Pulmonary artery endothelial cell (primary cell): ENCODE measurements at regions not wholly inside any gene's neighbourhood (a gene's known extent, or its start where the extent isn't known, plus 50 kb on each side); places are given as distances from the start of the nearest gene placed in this dataset.
A peak's percentile ranks its signal among the peaks of the same experiment; 100 is the strongest.
"Not testable (repeated sequence)": the region's sequence is repeated elsewhere in the genome, so short reads cannot be mapped to it uniquely, and the experiment has no call there.

Experiments
- DNase-seq: peaks from one replicate; pipeline ENCODE4 v3.0.0-alpha.2; 2011; ENCODE audit warnings: low read depth, low spot score

GRCh38 chr15:58357529-58358476 is 74.0 kb upstream of the LIPC start:
- DNase-seq: no peak

- DNase-seq: no peak
Measured at GRCh38 chr15:58360421-58361090, 71.2 kb upstream of the LIPC start.

- DNase-seq: no peak
Measured at GRCh38 chr15:58361273-58361759, 70.5 kb upstream of the LIPC start.

- no peak for DNase-seq
Measured at GRCh38 chr15:58362262-58362922, 69.4 kb upstream of the LIPC start.

- DNase-seq: not testable (repeated sequence)
Measured at GRCh38 chr15:58363118-58363517, 68.7 kb upstream of the LIPC start.

GRCh38 chr15:58363673-58364072 is 68.1 kb upstream of the LIPC start:
- not testable (repeated sequence) for DNase-seq

DNA sequence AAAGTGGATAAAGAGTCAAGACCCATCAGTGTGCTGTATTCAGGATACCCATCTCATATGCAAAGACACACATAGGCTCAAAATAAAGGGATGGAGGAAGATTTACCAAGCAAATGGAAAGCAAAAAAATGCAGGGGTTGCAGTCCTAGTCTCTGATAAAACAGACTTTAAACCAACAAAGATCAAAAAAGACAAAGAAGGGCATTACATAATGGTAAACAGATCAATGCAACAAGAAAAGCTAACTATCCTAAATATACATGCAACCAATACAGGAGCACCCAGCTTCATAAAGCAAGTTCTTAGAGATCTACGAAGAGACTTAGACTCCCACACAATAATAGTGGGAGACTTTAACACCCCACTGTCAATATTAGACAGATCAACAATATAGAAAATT is 66.7 kb upstream of the LIPC start:
- DNase-seq: not testable (repeated sequence)

- DNase-seq: no peak
Measured at GRCh38 chr15:58369261-58369701, 62.5 kb upstream of the LIPC start.

- no peak for DNase-seq
Measured at GRCh38 chr15:58369956-58370355, 61.8 kb upstream of the LIPC start.

GRCh38 chr15:58374147-58374546 is 57.6 kb upstream of the LIPC start:
- no peak for DNase-seq

- no peak for DNase-seq
Measured at GRCh38 chr15:58377193-58377592, 54.6 kb upstream of the LIPC start.

DNA sequence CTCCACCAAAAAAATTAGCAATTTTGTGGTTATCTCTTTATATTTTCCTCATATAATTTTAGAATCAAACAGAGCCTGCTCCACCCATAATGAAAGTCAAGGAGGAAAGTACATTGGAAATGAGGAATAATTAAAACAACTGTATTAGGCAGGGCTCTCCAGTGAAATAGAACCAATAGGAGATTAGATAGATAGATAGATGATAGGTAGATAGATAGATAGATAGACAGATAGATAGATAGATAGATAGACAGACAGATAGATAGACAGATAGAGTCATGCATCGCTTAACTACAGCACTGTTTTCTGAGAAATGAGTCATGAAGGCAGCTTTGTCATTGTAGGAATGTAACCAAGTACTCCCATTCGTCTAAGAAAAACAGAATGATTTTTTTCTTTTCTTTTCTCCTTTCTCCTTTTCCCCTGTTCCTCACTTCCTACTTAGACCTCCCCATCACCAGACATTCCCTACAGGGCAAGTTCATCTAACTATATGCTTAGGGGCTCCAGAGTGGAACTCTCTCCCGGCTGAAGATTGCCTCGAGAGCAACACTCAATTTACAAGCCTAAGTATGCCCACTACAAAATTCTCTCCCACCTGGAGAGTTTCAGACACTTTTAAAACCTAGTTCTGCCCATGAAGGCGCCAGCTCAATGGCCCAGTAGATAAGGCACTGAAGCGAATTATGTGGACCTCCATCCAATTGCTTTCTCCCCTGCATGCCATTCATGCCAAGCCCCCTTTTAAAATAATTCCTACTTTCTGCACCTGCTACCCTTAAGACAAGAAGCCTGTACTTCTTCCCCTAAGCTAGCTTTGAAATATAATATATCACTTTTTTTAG is 53.3 kb upstream of the LIPC start:
- no peak for DNase-seq

- not testable (repeated sequence) for DNase-seq
Measured at GRCh38 chr15:58379454-58379853, 52.3 kb upstream of the LIPC start.

- peak; percentile 11 for DNase-seq
Measured at GRCh38 chr15:58380280-58380945, 51.4 kb upstream of the LIPC start.

- DNase-seq: no peak
Measured at GRCh38 chr15:58381697-58382096, 50.1 kb upstream of the LIPC start.
